ENCODE measurements at regions not wholly inside any gene's neighbourhood (a gene's known extent, or its start where the extent isn't known, plus 50 kb on each side); places are given as distances from the start of the nearest gene placed in this dataset.

GRCh38 chr7:20276705-20277472 is 53.8 kb upstream of the ITGB8 start:
- Histone ChIP-seq H3K36me3 (ENCODE audit: control insufficient read depth, insufficient read depth, low read length) (no peaks in the 10 kb centered on the region), H3K27me3 (replicated peaks; ENCODE audit: control insufficient read depth, insufficient read depth, low read length) (no peaks in the 10 kb centered on the region), H3K4me3 (replicated peaks; ENCODE audit: low read depth, low read length) (no peak overlapping the region)
- DNase-seq (ENCODE audit: extremely low read depth, insufficient read length), result no peak
- no peak for TF ChIP-seq CTCF (IDR thresholded peaks at IDR 0.05; ENCODE audit: insufficient read depth, low read length, poor library complexity, severe bottlenecking)

GRCh38 chr7:20279979-20280378 is 50.7 kb upstream of the ITGB8 start:
- H3K36me3 ChIP-seq (ENCODE audit: control insufficient read depth, insufficient read depth, low read length), result no peaks in the 10 kb centered on the region
- no peaks in the 10 kb centered on the region for H3K27me3 ChIP-seq (replicated peaks; ENCODE audit: control insufficient read depth, insufficient read depth, low read length)
- DNase-seq (ENCODE audit: extremely low read depth, insufficient read length), result no peak
- H3K4me3 ChIP-seq (replicated peaks; ENCODE audit: low read depth, low read length), result no peak overlapping the region
- TF ChIP-seq CTCF (IDR thresholded peaks at IDR 0.05; ENCODE audit: insufficient read depth, low read length, poor library complexity, severe bottlenecking), result no peak

- H3K36me3 ChIP-seq (ENCODE audit: control insufficient read depth, insufficient read depth, low read length), result no peaks in the 10 kb centered on the region
- no peaks in the 10 kb centered on the region for H3K27me3 ChIP-seq (replicated peaks; ENCODE audit: control insufficient read depth, insufficient read depth, low read length)
- H3K4me3 ChIP-seq (replicated peaks; ENCODE audit: low read depth, low read length), result no peak overlapping the region
- TF ChIP-seq CTCF (IDR thresholded peaks at IDR 0.05; ENCODE audit: insufficient read depth, low read length, poor library complexity, severe bottlenecking), result no peak
- no peak for DNase-seq (ENCODE audit: extremely low read depth, insufficient read length)
Observed at GRCh38 chr7:20280475-20281351, 50.0 kb upstream of the ITGB8 start.

Data from GM06990 (cell line).